Stimulated activated CD4-positive, alpha-beta T cell treated with anti-CD3 and anti-CD28 coated beads, Interleukin-12 subunit alpha, Interleukin-12 subunit beta, amount 100 ng/mL, for 24 hours (primary cell): ENCODE measurements at regions not wholly inside any gene's neighbourhood (a gene's known extent, or its start where the extent isn't known, plus 50 kb on each side); places are given as distances from the start of the nearest gene placed in this dataset.
"Not testable (repeated sequence)": the region's sequence is repeated elsewhere in the genome, so short reads cannot be mapped to it uniquely, and the experiment has no call there.

ENCODE experiments used
- DNase-seq, 2 experiments: peaks; one replicate each; pipeline ENCODE4 v3.0.0-alpha.2; 2020; ENCODE audit warnings: low read depth in 2 of 2

- DNase-seq, result no peak
These were observed 142.2 kb downstream of the MZT1 start for GRCh38 chr13:72585254-72585653.

- no peak for DNase-seq
These were observed 156.2 kb downstream of the MZT1 start for GRCh38 chr13:72571191-72571590.

- DNase-seq, result no peak
These were observed 157.4 kb downstream of the MZT1 start for GRCh38 chr13:72570019-72570418.

- no peak for DNase-seq
These were observed 159.9 kb downstream of the MZT1 start for GRCh38 chr13:72567566-72567965.

GRCh38 chr13:72566526-72566925, 160.9 kb downstream of the MZT1 start:
- DNase-seq, result no peak

GRCh38 chr13:72565893-72566292, 161.5 kb downstream of the MZT1 start:
- DNase-seq, result no peak

- DNase-seq, result no peak
These were observed 164.7 kb downstream of the MZT1 start for GRCh38 chr13:72562686-72563085.

GRCh38 chr13:72561791-72562190, 165.6 kb downstream of the MZT1 start:
- DNase-seq, result no peak

GRCh38 chr13:72559716-72560115, 167.7 kb downstream of the MZT1 start:
- no peak for DNase-seq

- DNase-seq, result no peak
These were observed 170.5 kb downstream of the MZT1 start for GRCh38 chr13:72556945-72557344.

- DNase-seq, result no peak
These were observed 171.8 kb downstream of the MZT1 start for GRCh38 chr13:72555601-72556000.

GRCh38 chr13:72552731-72553130, 174.7 kb downstream of the MZT1 start:
- no peak for DNase-seq

- DNase-seq, result not testable (repeated sequence)
These were observed 181.5 kb downstream of the MZT1 start for GRCh38 chr13:72545895-72546294.

- DNase-seq, result no peak
These were observed 182.3 kb downstream of the MZT1 start for GRCh38 chr13:72545030-72545719.

GRCh38 chr13:72544042-72544441, 183.4 kb downstream of the MZT1 start:
- DNase-seq, result no peak

GRCh38 chr13:72542241-72542640, 185.2 kb downstream of the MZT1 start:
- no peak for DNase-seq

- DNase-seq, result no peak
These were observed 185.8 kb downstream of the MZT1 start for GRCh38 chr13:72541674-72542073.

- DNase-seq, result no peak
These were observed 186.5 kb downstream of the MZT1 start for GRCh38 chr13:72540881-72541280.

- DNase-seq, result no peak
These were observed 187.5 kb downstream of the MZT1 start for GRCh38 chr13:72539925-72540324.

GRCh38 chr13:72537782-72538181, 189.6 kb downstream of the MZT1 start:
- no peak for DNase-seq

GRCh38 chr13:72537395-72537780, 190.0 kb downstream of the MZT1 start:
- DNase-seq, result no peak

- DNase-seq, result no peak
These were observed 190.6 kb downstream of the MZT1 start for GRCh38 chr13:72536714-72537394.

GRCh38 chr13:72534951-72535640, 192.3 kb downstream of the MZT1 start:
- DNase-seq, result no peak
